Kidney epithelial cell (primary cell): ENCODE measurements at regions not wholly inside any gene's neighbourhood (a gene's known extent, or its start where the extent isn't known, plus 50 kb on each side); places are given as distances from the start of the nearest gene placed in this dataset.
A peak's percentile ranks its signal among the peaks of the same experiment; 100 is the strongest.
"Not testable (repeated sequence)": the region's sequence is repeated elsewhere in the genome, so short reads cannot be mapped to it uniquely, and the experiment has no call there.

ENCODE experiments used
- DNase-seq: peaks from one replicate; pipeline ENCODE4 v3.0.0-alpha.2; 2010; ENCODE audit warnings: low read depth
- H3K27me3 ChIP-seq: 2 replicates; pipeline ENCODE4 v1.6.0; 2011; ENCODE audit warnings: low read length; ENCODE audit not compliant: control insufficient read depth, insufficient read depth
- H3K36me3 ChIP-seq: 2 replicates; pipeline ENCODE4 v1.5.1; 2011; ENCODE audit warnings: low read length; ENCODE audit not compliant: control insufficient read depth, insufficient read depth
- H3K4me3 ChIP-seq: 2 replicates; pipeline ENCODE4 v1.5.1; 2011; ENCODE audit warnings: low read depth, mild to moderate bottlenecking, control low read depth, low read length
- TF ChIP-seq, protein P1 (sequence below): IDR thresholded peaks from 2 replicates; pipeline ENCODE4 v1.5.1; 2011; ENCODE audit warnings: mild to moderate bottlenecking, moderate library complexity, low read length, control low read depth, inconsistent platforms; ENCODE audit not compliant: insufficient read depth, poor library complexity, severe bottlenecking

DNA sequence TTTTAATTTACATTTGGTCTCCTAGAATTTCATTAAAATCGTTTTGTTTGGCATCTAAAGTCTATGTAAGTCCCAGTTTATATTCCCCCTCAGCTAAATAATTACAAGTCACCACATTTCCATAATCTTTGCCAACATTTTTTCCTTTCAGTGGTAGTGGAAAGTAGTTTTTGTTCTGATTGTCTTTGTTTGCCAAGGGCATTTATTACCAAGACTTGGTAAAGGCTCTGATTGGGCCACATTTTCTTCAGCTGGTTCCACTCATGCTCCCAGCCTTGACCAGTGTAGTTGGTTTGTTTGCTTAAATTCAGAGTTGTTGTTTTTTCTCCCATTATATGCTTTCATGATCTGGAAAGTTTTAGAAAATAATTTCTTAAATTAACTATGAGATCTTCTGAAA, 153.4 kb upstream of the MME start:
- Histone ChIP-seq H3K27me3 (no peaks in the 10 kb centered on the region), H3K4me3 (no peak overlapping the region), H3K36me3 (no peaks in the 10 kb centered on the region)
- TF ChIP-seq, protein P1, sequence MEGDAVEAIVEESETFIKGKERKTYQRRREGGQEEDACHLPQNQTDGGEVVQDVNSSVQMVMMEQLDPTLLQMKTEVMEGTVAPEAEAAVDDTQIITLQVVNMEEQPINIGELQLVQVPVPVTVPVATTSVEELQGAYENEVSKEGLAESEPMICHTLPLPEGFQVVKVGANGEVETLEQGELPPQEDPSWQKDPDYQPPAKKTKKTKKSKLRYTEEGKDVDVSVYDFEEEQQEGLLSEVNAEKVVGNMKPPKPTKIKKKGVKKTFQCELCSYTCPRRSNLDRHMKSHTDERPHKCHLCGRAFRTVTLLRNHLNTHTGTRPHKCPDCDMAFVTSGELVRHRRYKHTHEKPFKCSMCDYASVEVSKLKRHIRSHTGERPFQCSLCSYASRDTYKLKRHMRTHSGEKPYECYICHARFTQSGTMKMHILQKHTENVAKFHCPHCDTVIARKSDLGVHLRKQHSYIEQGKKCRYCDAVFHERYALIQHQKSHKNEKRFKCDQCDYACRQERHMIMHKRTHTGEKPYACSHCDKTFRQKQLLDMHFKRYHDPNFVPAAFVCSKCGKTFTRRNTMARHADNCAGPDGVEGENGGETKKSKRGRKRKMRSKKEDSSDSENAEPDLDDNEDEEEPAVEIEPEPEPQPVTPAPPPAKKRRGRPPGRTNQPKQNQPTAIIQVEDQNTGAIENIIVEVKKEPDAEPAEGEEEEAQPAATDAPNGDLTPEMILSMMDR, result no peak
- no peak for DNase-seq

DNA sequence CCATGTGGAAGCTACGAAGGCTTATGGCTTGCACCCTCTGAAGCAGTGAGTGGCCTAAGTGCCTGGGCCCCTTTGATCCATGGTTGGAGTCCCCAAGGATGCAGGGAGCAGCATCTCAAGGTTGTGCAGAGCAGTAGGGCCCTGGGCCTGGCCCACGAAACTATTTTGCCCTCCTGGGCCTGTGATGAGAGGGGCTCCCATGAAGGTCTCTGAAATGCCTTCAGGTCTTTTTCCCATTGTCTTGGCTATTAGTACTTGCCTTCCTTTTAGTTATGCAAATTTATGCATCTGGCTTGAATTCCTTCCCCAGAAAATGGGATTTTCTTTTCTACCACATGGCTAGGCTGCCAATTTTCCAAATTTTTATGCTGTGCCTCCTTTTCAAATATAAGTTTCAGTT, 158.8 kb upstream of the MME start:
- no peak overlapping the region for H3K4me3 ChIP-seq
- no peak for DNase-seq
- H3K27me3 ChIP-seq, result no peaks in the 10 kb centered on the region
- TF ChIP-seq, protein P1, result no peak
- H3K36me3 ChIP-seq, result no peaks in the 10 kb centered on the region

DNA sequence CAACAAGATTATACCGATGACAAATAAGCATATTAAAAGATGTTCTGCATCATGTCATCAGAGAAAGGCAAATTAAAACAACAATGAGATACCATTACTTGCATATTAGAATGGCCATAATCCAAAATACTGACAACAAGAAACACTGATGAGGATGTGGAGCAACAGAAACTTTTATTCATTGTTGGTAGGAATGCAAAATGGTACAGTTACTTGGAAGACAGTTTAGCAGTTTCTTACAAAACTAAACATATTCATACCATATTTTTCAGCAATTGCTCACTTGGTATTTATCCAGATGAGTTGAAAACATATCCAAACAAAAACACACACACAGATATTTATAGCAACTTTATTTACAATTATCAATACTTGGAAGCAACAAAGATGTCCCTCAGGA, 160.9 kb upstream of the MME start:
- DNase-seq, result no peak
- Histone ChIP-seq H3K27me3 (no peaks in the 10 kb centered on the region), H3K4me3 (no peak overlapping the region), H3K36me3 (no peaks in the 10 kb centered on the region)
- TF ChIP-seq, protein P1, result no peak

DNA sequence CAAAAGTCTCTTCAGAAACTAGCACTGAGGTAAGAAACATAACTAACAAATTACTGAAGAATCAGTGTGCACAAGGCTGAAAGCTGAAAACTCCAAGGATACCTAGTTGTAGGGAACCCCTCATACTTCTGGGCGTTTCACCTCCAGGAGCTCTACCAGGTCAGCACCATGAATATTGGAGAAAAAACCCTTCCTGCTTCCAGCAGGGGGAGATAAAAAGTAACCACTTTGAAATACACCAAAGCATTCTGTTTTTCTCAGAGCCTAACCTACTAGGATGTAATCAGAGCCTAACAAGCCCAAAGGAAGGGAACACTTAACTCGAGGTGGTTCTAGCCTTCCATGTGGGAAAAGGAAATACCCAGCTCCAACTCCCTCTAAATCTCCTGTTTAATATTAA, 175.8 kb upstream of the MME start:
- Histone ChIP-seq H3K36me3 (no peaks in the 10 kb centered on the region), H3K4me3 (no peak overlapping the region), H3K27me3 (no peaks in the 10 kb centered on the region)
- TF ChIP-seq, protein P1, result peak; percentile 42
- no peak for DNase-seq

DNA sequence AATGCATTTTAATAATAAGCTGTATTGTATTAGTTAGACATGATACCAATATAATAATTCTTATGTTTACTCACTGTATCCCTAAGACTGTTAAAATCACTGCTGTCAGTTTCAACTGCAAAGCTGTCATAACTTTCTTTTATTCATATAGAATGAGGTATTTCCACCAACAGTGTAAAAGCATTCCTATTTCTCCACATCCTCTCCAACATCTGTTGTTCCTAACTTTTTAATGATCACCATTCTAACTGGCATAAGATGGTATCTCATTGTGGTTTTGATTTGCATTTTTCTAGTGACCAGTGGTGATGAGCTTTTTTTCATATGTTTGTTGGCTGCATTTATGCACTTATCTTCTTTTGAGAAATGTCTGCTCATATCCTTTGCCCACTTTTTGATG, 177.6 kb upstream of the MME start:
- not testable (repeated sequence) for DNase-seq, H3K4me3 ChIP-seq, H3K27me3 ChIP-seq, H3K36me3 ChIP-seq

DNA sequence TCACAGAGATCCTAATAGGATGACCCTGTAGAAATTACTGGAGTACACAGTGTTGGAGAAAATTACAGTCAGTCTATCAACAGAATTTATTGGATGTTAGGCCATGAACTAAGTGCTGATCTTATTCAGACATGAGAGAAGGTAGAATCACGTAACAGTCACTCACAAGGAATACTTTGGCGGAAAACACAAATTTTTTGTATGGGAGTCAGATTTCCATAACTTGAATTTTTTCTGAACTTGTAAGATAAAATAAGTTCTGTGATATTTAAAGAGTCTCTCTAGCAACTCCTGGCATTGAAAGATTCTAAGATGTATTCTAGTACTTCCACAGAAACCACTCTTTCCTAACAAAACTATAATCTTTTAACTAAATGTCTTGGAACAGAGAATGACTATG, 178.8 kb upstream of the MME start:
- TF ChIP-seq, protein P1, result no peak

More for the DNA sequence above, 178.8 kb upstream of the MME start:
- DNase-seq, result no peak
- no peaks in the 10 kb centered on the region for H3K36me3 ChIP-seq
- H3K4me3 ChIP-seq, result no peak overlapping the region
- H3K27me3 ChIP-seq, result no peaks in the 10 kb centered on the region
